Heart left ventricle (tissue), 13 donors: ENCODE measurements at regions not wholly inside any gene's neighbourhood (a gene's known extent, or its start where the extent isn't known, plus 50 kb on each side); places are given as distances from the start of the nearest gene placed in this dataset.

Experiments
- CTCF ChIP-seq, 12 donors: fragments of 200-600 bp; sonication (generic) in 4 of 12; IDR thresholded peaks; one replicate each; pipeline versions ENCODE4 v1.5.0 to v1.8.0; 2018 to 2022; ENCODE audit warnings: antibody characterized with exemption in 12 of 12, mild to moderate bottlenecking in 5 of 12
- POLR2A ChIP-seq, 2 donors: fragments of 450-650 bp; IDR thresholded peaks; one replicate each; pipeline ENCODE4 v1.6.1; 2017; ENCODE audit warnings: antibody characterized with exemption in 2 of 2, mild to moderate bottlenecking in 2 of 2, moderate library complexity in 2 of 2
- donor health status: ischemic (EF 13 %, LVEDD 7.1; RV severe dilation, severe dysfunction).
- donor health status: DM: no; HTN: yes; CAD: no.
- donor health status: DM: no; HTN: no; CAD: no.
- donor health status: ischemic (EF 25% LVEDD 6.9; RV normal size, moderate dysfunction).
- donor health status: ischemic (EF 25% LVEDD 5.7; RV mildly dilated, moderate dysfunction).
- donor health status: ischemic (EF 35%, LVEDD 5.7; RV mildly dilated, moderate dysfunction).
- donor health status: nonischemic (EF 11% LVEDD 7.7; RV severe dilation, severe dysfunction).
- donor health status: DM: yes; HTN: yes; CAD: no.
- donor health status: PGD.
- donor health status: ischemic (EF 29% LVEDD 5.4; RV normal size, mild dysfunction).
- donor health status: nonischemic (EF 23%, LVEDD 6.1; RV moderate dilation, normal function).

GRCh38 chr3:72436863-72437592 lies 411.2 kb downstream of the SHQ1 start:
- TF ChIP-seq CTCF (IDR thresholded peaks at IDR 0.05): no peak
- no peak for TF ChIP-seq POLR2A (IDR thresholded peaks at IDR 0.05)
